HG03565 (cell line): ENCODE measurements at regions not wholly inside any gene's neighbourhood (a gene's known extent, or its start where the extent isn't known, plus 50 kb on each side); places are given as distances from the start of the nearest gene placed in this dataset.
"Not testable (repeated sequence)": the region's sequence is repeated elsewhere in the genome, so short reads cannot be mapped to it uniquely, and the experiment has no call there.

Source experiments
- ATAC-seq: cut with Tn5 transposase; IDR thresholded peaks from one replicate; pipeline ENCODE4 v1.9.1; 2021; ENCODE audit warnings: mild to moderate bottlenecking, moderate library complexity; ENCODE audit not compliant: unreplicated experiment

GRCh38 chr6:144935181-144935580 lies 650.0 kb downstream of the UTRN start:
- ATAC-seq: no peak

GRCh38 chr6:144935661-144936060 lies 650.5 kb downstream of the UTRN start:
- ATAC-seq: no peak

- no peak for ATAC-seq
Measured at GRCh38 chr6:144936764-144937163, 651.6 kb downstream of the UTRN start.

GRCh38 chr6:144939921-144940320 lies 654.8 kb downstream of the UTRN start:
- no peak for ATAC-seq

GRCh38 chr6:144944106-144944505 lies 659.0 kb downstream of the UTRN start:
- no peak for ATAC-seq

GRCh38 chr6:144947398-144947976 lies 662.4 kb downstream of the UTRN start:
- ATAC-seq: no peak

GRCh38 chr6:144951730-144952437 lies 666.7 kb downstream of the UTRN start:
- ATAC-seq: no peak

- no peak for ATAC-seq
Measured at GRCh38 chr6:144952456-144953240, 667.5 kb downstream of the UTRN start.

- no peak for ATAC-seq
Measured at GRCh38 chr6:144953552-144954240, 668.6 kb downstream of the UTRN start.

GRCh38 chr6:144954241-144954556 lies 669.1 kb downstream of the UTRN start:
- no peak for ATAC-seq

GRCh38 chr6:144955392-144955791 lies 670.3 kb downstream of the UTRN start:
- ATAC-seq: no peak

- ATAC-seq: no peak
Measured at GRCh38 chr6:144955859-144956258, 670.7 kb downstream of the UTRN start.

GRCh38 chr6:144956697-144957096 lies 671.6 kb downstream of the UTRN start:
- not testable (repeated sequence) for ATAC-seq

GRCh38 chr6:144957236-144957937 lies 672.3 kb downstream of the UTRN start:
- no peak for ATAC-seq

- no peak for ATAC-seq
Measured at GRCh38 chr6:144969154-144969553, 684.0 kb downstream of the UTRN start.

GRCh38 chr6:144969602-144970272 lies 684.6 kb downstream of the UTRN start:
- ATAC-seq: no peak

GRCh38 chr6:144977250-144977864 lies 692.2 kb downstream of the UTRN start:
- not testable (repeated sequence) for ATAC-seq

GRCh38 chr6:144978208-144978607 lies 693.1 kb downstream of the UTRN start:
- ATAC-seq: no peak

GRCh38 chr6:144986271-144986670 lies 701.1 kb downstream of the UTRN start:
- no peak for ATAC-seq
